HG03175 (cell line): ENCODE measurements at regions not wholly inside any gene's neighbourhood (a gene's known extent, or its start where the extent isn't known, plus 50 kb on each side); places are given as distances from the start of the nearest gene placed in this dataset.
"Not testable (repeated sequence)": the region's sequence is repeated elsewhere in the genome, so short reads cannot be mapped to it uniquely, and the experiment has no call there.

Source experiments
- ATAC-seq: cut with Tn5 transposase; IDR thresholded peaks from one replicate; pipeline ENCODE4 v1.9.1; 2021; ENCODE audit warnings: mild to moderate bottlenecking, moderate library complexity; ENCODE audit not compliant: unreplicated experiment

DNA sequence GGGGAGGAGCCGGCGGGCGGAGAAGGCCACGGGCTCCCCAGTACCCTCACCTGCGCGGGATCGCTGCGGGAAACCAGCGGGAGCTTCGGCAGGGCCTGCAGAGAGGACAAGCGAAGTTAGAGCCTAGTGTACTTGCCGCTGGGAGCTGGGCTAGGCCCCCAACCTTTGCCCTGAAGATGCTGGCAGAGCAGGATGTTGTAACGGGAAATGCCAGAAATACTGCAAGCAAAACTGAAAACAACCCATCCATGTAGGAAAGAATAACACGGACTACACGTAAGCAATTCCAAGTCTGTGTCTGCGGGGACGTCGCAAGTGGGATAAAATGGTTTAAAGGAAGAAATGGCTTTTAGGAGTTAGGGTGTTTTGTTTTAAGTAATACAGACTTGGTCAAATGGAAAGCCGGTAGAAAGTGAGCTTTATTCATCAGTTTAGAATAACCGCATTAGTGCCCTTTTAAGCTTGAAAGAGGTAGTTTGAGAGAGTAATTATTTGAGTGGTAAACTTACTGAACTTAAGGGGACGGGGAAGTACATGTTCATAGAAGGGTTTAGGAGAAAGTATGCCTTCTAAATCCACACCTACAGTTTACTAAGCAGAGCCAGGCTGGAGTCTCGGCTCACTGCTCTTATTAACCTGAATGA is 121.3 kb upstream of the NIPA1 start:
- not testable (repeated sequence) for ATAC-seq

DNA sequence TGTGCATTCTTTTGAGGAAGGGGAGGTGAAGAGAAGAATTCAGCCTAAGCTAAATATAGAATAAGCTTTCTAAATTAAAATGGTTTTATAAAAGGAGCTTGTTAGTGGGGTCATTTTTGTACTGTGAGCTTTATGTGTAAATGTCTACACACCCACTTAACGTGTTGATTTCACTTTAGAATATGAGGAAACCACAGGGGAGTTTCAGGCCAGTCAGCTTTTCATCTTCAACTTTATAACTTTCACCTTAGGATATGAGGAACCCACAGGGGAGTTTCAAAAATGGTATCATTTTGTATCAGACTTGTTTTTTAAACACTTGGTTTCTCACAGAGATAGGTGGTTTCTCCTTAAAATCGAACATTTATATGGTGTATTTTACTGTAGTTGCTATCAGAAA is 120.7 kb upstream of the NIPA1 start:
- not testable (repeated sequence) for ATAC-seq

DNA sequence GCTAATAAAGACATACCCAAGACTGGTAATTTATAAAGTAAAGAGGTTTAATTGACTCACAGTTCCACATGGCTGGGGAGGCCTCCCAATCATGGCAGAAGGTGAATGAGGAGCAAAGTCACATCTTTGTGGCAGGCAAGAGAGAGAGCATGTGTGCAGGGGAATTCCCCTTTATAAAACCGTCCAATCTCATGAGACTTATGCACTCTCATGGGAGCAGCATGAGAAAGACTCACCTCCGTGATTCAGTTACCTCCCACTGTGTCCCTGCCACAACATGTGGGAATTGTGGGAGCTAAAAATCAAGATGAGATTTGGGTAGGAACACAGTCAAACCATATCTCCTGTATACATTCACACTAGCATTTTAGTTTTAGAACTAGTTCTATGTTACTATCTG is 101.7 kb upstream of the NIPA1 start:
- not testable (repeated sequence) for ATAC-seq

DNA sequence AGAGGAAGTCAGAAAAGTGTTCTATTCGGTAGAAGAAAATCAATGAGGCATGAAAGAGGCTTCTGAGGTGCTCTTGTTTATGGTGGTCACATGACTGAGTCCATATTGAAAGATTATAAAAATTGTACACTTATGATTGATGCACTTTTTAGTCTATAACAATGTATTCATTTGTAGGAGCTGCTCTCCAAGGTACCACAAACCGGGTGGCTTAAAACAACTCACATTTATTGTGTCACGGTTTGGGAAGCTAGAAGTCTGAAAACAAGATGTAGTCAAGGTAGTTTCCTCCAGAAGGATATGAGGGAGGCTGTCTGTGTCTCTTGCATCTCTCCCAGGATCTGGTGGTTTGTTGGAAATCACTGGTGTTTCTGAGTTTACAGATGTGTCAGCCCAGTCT is 86.6 kb upstream of the NIPA1 start:
- ATAC-seq, result not testable (repeated sequence)

DNA sequence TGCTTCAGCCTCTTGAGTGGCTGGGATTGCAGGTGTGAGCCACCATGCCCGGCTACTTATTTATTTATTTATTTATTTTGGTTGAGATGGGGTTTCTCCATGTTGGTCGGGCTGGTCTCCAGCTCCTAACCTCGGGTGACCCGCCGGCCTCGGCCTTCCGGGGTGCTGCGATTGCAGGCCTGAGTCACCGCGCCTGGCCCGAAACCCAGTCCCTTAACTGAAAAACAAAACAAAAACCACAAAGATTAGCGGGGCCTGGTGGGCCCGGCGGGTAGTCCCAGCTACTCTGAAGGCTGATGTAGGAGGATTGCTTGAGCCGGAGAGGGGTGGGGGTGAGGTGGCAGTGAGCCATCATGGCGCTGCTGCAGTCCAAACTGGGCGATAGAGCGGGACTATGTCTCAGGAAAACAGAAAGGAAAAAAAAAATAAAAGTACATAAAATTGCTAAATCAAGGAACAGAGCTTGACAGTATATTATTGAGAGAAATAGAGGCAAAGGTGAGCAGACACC is 75.6 kb upstream of the NIPA1 start:
- ATAC-seq, result not testable (repeated sequence)

DNA sequence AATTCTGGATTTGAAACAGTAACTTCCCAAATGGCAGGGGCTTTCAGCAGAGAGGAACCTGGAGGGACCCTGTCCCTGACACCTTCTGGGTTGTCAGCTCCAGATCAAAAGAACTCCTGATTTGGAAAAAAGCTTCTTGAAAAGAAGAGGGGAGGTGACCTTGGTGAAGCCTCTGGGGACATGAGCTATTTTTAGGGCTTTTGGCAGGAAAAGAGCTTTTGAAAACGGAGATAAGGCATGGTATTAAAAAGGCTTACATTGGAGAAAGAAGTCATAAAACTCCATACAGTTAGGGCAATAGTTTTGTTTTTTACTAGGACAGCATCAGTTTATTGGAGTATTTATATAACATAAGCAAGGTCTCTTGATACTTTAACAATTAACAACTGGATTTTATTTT is 72.5 kb upstream of the NIPA1 start:
- not testable (repeated sequence) for ATAC-seq

DNA sequence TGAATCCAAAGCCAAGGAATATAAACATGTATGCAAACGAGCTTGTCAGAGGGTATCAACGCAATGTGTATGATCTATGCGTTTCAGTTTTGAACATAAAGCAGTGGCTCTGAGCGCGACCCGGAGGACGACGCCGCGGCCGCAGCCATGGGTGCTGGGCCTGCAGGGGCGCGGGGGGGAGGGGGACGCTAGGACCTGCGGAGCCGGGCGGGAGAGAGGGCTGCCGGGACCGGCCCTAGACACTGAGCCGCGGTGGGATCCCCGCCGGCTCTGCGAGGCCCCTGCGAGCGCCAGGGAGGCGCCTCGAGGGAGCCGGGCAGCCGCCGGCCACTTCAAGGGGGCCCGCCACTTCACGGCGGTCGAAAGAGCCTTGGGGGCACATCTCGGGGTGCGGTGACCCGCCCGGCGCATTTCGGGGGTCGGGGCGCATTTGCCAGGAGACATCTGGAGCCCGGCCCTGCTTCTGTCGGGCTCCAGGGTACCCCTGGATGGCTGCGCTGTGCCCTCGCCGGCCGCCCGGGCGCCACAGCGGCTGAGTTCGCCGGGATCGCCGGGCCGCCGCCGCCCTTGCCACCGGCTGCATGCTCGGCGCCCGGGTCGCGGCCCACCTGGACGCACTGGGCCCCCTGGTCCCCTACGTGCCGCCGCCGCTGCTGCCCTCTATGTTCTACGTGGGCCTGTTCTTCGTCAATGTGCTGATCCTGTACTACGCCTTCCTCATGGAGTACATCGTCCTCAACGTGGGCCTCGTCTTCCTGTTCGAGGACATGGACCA is 71.9 kb upstream of the NIPA1 start:
- not testable (repeated sequence) for ATAC-seq

DNA sequence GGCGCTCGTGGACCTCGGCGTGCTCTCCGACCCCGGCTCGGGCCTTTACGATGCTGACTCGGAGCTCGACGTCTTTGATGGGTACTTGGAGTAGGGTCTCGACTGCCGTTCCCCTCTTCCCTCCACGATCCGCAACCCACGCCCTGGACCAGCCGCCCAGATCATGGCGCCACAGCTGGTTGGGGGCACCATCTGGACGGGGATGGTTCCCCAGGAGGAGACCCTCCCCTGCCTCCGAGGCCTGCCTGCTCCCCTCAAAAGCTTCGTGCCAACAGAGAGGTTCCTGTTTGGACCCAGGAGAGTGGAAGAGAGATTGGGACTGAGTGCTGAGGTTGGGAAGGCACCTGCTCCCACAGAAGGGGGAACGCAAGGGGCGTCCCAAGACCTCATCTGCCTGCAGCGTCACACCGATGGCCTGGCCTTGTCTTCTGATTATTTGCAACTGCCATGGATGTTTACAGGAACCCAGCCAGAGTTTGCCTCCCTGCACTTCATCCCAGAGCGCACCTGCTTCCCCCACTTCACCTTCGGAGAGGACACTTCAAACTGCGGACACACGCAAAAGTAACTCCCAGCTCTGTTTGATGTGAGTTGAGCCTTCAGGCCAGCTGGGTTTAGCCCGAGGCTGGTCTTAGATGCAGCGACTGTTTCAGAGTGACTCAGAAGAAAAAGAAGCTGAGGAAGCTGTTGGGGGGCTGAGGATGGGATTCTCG is 71.2 kb upstream of the NIPA1 start:
- ATAC-seq, result not testable (repeated sequence)

DNA sequence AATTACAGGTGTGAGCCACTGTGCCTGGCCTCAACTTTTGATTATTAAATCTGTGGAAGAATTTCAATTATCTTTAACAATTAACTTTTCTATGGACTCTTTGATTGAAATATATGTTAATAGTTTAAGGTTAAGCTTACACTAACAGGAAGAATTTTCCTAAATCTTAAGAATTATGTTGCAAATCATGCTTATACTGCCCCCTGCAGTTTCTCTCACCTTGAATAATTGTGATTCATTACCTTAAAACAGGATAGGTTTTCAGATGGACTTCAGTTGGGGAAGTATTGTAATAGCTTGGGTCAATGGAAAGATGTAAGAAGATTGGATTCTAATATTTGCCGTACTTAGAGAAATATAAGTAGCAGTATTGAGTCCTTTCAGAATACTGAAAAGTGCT is 66.5 kb upstream of the NIPA1 start:
- not testable (repeated sequence) for ATAC-seq

DNA sequence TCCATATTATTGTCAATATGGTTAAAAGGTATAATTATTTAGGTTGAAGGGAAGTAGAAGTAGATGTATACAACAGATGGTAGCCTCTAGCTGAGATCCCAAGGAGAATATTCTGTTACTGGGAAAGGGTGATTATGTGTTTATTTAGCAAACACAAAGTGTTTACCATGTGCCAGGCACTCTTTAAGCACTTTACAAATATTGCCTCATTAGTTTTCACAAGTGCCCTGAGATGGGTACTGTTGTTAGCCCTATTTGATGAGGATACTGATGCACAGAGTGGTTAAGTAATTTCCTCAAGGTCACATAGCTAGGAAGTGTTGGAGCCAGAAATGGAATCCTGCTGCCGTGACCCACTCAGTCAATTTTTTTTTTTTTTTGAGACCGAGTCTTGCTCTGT is 60.3 kb upstream of the NIPA1 start:
- not testable (repeated sequence) for ATAC-seq

DNA sequence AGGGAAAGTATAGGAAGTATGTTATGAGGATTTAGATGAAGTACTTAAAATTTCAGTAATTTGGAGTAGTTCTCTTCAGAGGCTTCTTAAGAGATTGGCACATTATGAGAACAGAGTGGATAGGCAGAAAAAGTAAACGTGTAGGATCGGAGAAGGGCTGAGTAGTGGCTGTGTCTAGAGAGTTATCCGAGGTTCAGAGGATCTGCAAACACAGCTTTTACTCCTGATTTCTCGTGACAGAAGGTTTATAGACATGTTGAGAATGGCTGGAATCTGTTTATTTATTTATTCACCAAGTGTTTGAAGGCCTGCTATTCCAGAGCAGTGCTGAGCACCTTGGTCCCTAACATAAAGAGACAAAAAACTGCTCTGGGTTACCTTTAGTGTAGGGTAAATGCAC is 51.4 kb upstream of the NIPA1 start:
- ATAC-seq, result not testable (repeated sequence)

DNA sequence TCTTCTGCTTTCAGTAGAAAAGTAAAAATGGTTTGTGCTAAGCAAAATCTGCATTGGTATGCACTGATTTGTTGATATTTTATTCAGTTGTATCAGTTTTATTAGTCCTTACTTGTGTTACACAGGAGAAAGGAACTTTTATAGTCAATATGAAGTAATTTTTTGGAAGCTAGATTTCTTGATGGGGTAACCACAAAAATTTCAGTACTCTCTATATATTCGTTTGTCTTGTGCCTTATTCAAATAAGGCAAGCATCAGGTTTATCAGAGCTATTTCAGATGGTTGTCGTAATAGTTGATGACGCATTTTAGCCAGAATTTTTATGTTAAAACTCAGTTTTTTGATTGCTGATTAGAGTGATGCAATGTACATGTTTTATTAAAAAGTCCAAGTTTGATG is 50.7 kb upstream of the NIPA1 start:
- no peak for ATAC-seq

DNA sequence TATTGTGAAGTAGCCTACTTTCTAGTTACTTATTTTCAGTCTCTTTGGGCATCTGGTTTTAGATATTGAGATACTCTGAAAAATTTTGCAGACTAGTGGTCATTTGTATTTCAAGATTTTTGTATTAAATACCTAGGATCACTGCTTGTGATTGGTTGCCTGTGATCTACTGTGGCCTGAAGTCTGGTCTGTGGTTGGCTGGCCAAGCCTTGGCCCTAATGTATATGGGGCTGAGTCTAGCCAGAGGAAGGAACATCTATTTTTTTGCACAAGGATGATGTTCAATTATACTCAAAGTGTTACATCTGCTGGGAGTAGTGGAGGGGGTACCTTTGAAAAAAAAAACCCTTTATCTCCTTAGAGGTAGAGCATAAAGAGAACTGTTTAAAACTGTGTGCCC is 50.2 kb upstream of the NIPA1 start:
- not testable (repeated sequence) for ATAC-seq
